Fibroblast of villous mesenchyme (primary cell): ENCODE measurements at regions not wholly inside any gene's neighbourhood (a gene's known extent, or its start where the extent isn't known, plus 50 kb on each side); places are given as distances from the start of the nearest gene placed in this dataset.
"Not testable (repeated sequence)": the region's sequence is repeated elsewhere in the genome, so short reads cannot be mapped to it uniquely, and the experiment has no call there.

Experiments used
- DNase-seq: peaks from one replicate; pipeline ENCODE4 v3.0.0-alpha.2; 2010; ENCODE audit warnings: low read depth
- H3K4me3 ChIP-seq: 2 replicates; pipeline ENCODE4 v1.5.1; 2011; ENCODE audit warnings: low read depth, mild to moderate bottlenecking, low read length
- CTCF ChIP-seq: IDR thresholded peaks from 2 replicates; pipeline ENCODE4 v1.5.1; 2012; ENCODE audit warnings: low read depth, mild to moderate bottlenecking, low read length; ENCODE audit not compliant: insufficient read depth

- DNase-seq = peak; percentile 52
- H3K4me3 ChIP-seq = no peak overlapping the region
- TF ChIP-seq CTCF = no peak
Observed at GRCh38 chr9:107782789-107783188, 293.2 kb upstream of the KLF4 start.

GRCh38 chr9:107782381-107782780 is 292.8 kb upstream of the KLF4 start:
- peak; percentile 31 for DNase-seq
- TF ChIP-seq CTCF = no peak
- H3K4me3 ChIP-seq = no peak overlapping the region

GRCh38 chr9:107780960-107781359 is 291.4 kb upstream of the KLF4 start:
- TF ChIP-seq CTCF = no peak
- no peak for DNase-seq
- H3K4me3 ChIP-seq = no peak overlapping the region

GRCh38 chr9:107779731-107780130 is 290.2 kb upstream of the KLF4 start:
- DNase-seq = no peak
- TF ChIP-seq CTCF = no peak
- H3K4me3 ChIP-seq = no peak overlapping the region

DNA sequence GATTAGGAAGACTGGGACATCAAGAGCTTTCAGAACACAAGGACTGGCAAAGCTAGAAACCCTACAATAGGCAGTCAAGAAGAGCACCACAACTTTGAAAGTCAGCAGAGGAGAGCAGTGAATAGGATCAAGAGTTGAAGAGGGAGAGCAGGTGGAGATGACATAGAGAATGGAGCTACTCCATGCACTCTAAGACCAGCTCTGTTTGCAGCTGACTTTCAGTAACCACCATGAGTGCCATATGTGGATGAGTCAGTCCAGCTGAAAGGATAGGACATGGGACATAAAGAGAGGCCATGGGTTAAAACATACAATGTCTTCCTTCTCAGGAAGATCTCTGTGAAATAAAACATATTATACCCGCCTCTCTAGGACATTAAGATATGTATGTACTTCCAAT is 289.1 kb upstream of the KLF4 start:
- DNase-seq = no peak
- no peak for TF ChIP-seq CTCF
- H3K4me3 ChIP-seq = no peak overlapping the region

DNA sequence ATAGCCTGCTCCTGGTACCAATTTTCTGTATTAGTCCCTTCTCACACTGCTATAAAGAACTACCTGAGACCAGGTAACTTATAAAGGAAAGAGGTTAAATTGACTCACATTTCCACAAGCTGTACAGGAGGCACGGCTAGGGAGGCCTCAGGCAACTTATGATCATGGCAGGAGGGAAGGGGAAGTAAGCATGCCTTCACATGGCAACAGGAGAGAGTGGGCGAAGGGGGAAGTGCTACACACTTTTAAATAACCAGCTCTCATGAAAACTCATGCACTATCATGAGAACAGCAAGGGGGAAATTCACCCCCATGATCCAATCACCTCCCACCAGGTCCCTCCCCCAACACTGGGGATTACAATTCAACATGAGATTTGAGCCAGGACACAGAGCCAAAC is 284.5 kb upstream of the KLF4 start:
- H3K4me3 ChIP-seq = not testable (repeated sequence)

GRCh38 chr9:107772988-107773387 is 283.4 kb upstream of the KLF4 start:
- H3K4me3 ChIP-seq = no peak overlapping the region
- TF ChIP-seq CTCF = no peak
- no peak for DNase-seq

More for the DNA sequence above, 284.5 kb upstream of the KLF4 start:
- DNase-seq = not testable (repeated sequence)
